DOHH2 (cell line): ENCODE measurements at regions not wholly inside any gene's neighbourhood (a gene's known extent, or its start where the extent isn't known, plus 50 kb on each side); places are given as distances from the start of the nearest gene placed in this dataset.

Experiments used
- EZH2phosphoT487 ChIP-seq: fragments of 200-600 bp; sonication (generic); IDR thresholded peaks from 2 replicates; pipeline ENCODE4 v1.6.1; 2017; ENCODE audit warnings: borderline replicate concordance, mild to moderate bottlenecking, antibody characterized with exemption, low read length, moderate library complexity, mixed read lengths
- TF ChIP-seq, protein P1 (sequence below): fragments of 200-600 bp; sonication (generic); IDR thresholded peaks from one replicate; pipeline ENCODE4 v1.5.1; 2014; ENCODE audit warnings: antibody characterized with exemption, mild to moderate bottlenecking, low read depth, low read length; ENCODE audit not compliant: poor library complexity, severe bottlenecking

DNA sequence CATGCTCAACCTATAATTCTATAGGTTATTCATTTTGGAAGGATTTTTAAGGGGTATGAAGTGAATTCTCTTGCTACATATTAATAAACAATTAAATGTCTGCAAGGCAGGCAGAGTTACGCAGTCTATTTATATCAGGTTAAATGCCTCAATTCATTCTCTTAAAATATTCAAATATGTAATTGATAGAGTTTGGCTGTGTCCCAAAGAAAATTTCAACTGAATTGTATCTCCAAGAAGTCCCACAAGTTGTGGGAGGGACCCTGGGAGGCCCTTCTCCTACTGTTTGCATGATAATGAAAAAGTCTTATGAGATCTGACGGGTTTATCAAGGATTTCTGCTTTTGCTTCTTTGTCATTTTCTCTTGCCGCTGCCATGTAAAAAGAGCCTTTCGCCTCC, 576.1 kb downstream of the TMA16 start:
- TF ChIP-seq, protein P1, sequence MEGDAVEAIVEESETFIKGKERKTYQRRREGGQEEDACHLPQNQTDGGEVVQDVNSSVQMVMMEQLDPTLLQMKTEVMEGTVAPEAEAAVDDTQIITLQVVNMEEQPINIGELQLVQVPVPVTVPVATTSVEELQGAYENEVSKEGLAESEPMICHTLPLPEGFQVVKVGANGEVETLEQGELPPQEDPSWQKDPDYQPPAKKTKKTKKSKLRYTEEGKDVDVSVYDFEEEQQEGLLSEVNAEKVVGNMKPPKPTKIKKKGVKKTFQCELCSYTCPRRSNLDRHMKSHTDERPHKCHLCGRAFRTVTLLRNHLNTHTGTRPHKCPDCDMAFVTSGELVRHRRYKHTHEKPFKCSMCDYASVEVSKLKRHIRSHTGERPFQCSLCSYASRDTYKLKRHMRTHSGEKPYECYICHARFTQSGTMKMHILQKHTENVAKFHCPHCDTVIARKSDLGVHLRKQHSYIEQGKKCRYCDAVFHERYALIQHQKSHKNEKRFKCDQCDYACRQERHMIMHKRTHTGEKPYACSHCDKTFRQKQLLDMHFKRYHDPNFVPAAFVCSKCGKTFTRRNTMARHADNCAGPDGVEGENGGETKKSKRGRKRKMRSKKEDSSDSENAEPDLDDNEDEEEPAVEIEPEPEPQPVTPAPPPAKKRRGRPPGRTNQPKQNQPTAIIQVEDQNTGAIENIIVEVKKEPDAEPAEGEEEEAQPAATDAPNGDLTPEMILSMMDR: no peak
- TF ChIP-seq EZH2phosphoT487: no peak
